Stimulated activated naive CD8-positive, alpha-beta T cell treated with anti-CD3 and anti-CD28 coated beads, Interleukin-15, Interleukin-2, amounts not matched to agents 100 ng/mL and 50 ng/mL, for 24 hours (primary cell): ENCODE measurements at regions not wholly inside any gene's neighbourhood (a gene's known extent, or its start where the extent isn't known, plus 50 kb on each side); places are given as distances from the start of the nearest gene placed in this dataset.
"Not testable (repeated sequence)": the region's sequence is repeated elsewhere in the genome, so short reads cannot be mapped to it uniquely, and the experiment has no call there.

Experiments
- H3K27ac Mint-ChIP-seq: one replicate; pipeline ENCODE4 v1.8.0; 2021; ENCODE audit warnings: mild to moderate bottlenecking, mixed read lengths
- H3K27me3 Mint-ChIP-seq: one replicate; pipeline ENCODE4 v1.8.0; 2021; ENCODE audit warnings: mixed read lengths
- H3K36me3 Mint-ChIP-seq: one replicate; pipeline ENCODE4 v1.8.0; 2021; ENCODE audit warnings: low read depth, mixed read lengths
- H3K4me1 Mint-ChIP-seq: one replicate; pipeline ENCODE4 v1.8.0; 2021; ENCODE audit warnings: low read depth, mixed read lengths
- H3K4me3 Mint-ChIP-seq: one replicate; pipeline ENCODE4 v1.8.0; 2021; ENCODE audit warnings: mild to moderate bottlenecking, mixed read lengths
- H3K9me3 Mint-ChIP-seq: one replicate; pipeline ENCODE4 v1.8.0; 2021; ENCODE audit warnings: mixed read lengths

DNA sequence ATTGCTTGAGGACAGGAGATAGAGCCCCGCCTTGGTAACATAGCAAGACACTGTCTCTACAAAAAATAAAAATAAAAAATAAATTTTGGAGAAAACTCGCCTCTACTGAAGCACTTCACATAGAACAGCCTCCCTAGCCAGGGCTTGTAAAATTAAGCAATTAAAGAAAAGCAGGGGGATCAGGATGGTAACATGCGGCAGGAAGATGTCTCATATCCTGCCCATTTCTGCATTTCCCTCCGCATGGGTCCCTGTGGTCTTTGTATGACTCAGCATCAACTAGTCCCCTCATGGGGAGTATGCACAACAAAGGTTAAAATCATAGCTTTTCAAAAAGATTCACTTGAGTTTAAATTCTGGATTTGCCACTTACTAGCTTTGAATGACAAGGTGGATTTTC is 379.0 kb downstream of the EPHA7 start:
- H3K9me3 Mint-ChIP-seq: peaks cover 12% of the 10 kb centered on the region
- H3K27ac Mint-ChIP-seq: no peak overlapping the region
- H3K4me1 Mint-ChIP-seq: no peaks in the 10 kb centered on the region
- H3K27me3 Mint-ChIP-seq: no peaks in the 10 kb centered on the region
- no peak overlapping the region for H3K4me3 Mint-ChIP-seq
- no peaks in the 10 kb centered on the region for H3K36me3 Mint-ChIP-seq

DNA sequence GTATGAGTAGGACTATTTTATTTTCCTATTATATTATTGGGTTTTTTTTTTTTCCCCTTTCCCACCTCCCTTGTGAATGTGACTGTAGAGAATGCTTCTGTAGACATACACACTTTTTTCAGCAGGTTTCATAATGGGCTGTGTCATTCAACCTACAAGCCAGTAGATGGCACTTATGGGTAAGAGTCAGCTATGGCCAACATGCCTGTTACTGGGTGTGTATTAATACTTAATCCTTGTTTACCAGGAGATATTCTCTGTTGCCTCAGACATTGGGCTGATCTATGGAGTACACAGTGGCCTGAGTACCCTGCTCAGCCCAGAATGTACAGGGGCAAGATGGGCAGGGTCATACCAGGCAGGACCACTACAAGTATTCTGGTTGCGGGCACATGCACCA is 382.5 kb downstream of the EPHA7 start:
- no peaks in the 10 kb centered on the region for H3K36me3 Mint-ChIP-seq
- peaks cover 23% of the 10 kb centered on the region for H3K9me3 Mint-ChIP-seq
- no peak overlapping the region for H3K4me3 Mint-ChIP-seq
- no peaks in the 10 kb centered on the region for H3K27me3 Mint-ChIP-seq
- no peak overlapping the region for H3K27ac Mint-ChIP-seq
- no peaks in the 10 kb centered on the region for H3K4me1 Mint-ChIP-seq

DNA sequence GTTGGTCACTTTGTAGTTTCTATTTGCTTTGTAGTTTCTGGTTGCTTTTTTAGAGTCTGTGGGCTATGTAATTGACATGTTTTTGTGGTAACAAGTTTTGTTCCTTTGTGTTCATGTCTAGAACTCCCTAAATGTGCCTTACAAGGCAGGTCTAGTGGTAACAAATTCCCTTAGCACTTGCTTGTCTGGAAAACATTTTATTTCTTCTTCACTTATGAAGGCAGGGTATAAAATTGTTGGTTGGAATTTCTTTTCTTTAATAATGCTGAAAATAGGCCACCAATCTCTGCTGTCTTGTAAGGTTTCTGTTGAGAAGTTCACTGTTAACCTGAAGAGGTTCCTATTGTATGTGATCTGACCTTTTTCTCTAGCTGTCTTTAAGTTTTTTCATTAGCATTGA is 383.6 kb downstream of the EPHA7 start:
- Mint-ChIP-seq H3K27ac (no peak overlapping the region), H3K4me1 (no peaks in the 10 kb centered on the region), H3K4me3 (no peak overlapping the region), H3K9me3 (peaks cover 26% of the 10 kb centered on the region), H3K36me3 (no peaks in the 10 kb centered on the region), H3K27me3 (no peaks in the 10 kb centered on the region)

DNA sequence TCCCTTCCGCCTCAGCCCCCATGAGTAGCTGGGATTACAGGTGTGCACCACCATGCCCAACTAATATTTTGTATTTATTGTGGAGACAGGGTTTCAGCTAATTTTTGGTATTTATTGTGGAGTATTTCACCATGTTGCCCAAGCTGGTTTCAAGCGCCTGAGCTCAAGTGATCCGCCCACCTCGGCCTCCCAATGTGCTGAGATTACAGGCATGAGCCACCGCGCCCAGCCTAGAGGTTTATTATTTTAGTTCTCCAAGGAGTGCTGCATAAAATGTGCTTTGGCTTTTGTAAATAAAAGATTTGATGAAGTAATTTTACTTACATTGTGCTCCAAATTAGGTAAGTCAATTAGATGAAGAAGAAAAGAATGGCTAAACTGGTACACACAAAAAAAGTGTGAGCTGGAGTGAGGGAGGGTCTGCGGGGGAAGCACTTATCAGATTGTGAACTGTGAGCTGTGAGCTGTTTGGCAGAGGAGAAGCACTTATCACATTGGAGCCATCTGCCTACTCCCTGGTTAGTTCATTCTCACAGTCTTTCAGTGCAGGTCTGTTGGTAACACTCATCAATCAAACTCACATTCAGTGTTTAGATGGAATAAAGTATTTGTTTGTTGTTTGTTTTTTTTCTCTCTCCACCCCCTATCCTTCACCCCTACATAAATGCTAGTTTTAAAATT is 398.0 kb downstream of the EPHA7 start:
- Mint-ChIP-seq H3K27me3 (no peaks in the 10 kb centered on the region), H3K36me3 (no peaks in the 10 kb centered on the region), H3K9me3 (peaks cover 5% of the 10 kb centered on the region), H3K4me3 (no peak overlapping the region), H3K4me1 (no peaks in the 10 kb centered on the region), H3K27ac (no peak overlapping the region)

DNA sequence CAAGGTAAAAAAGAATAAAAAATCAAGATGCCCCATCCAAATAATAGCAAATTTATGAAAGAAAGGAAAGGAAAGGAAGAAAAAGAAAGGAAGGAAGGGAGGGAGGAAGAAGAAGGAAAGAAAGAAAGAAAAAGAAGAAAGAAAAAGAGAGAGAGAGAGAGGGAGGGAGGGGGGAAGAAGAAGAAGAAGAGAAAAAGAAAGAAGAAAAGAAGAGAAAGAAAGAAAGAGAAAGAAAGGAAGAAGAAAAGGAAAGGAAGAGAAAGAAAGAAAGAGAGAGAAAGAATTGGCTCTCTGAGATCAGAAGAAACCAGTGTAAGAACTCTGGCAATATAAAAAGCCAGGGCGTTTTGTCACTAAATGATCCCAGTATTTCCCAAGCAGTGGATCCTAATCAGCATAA is 401.7 kb downstream of the EPHA7 start:
- H3K27ac Mint-ChIP-seq: no peak overlapping the region
- no peaks in the 10 kb centered on the region for H3K4me1 Mint-ChIP-seq
- no peaks in the 10 kb centered on the region for H3K36me3 Mint-ChIP-seq
- H3K9me3 Mint-ChIP-seq: no peaks in the 10 kb centered on the region
- no peaks in the 10 kb centered on the region for H3K27me3 Mint-ChIP-seq
- H3K4me3 Mint-ChIP-seq: no peak overlapping the region

DNA sequence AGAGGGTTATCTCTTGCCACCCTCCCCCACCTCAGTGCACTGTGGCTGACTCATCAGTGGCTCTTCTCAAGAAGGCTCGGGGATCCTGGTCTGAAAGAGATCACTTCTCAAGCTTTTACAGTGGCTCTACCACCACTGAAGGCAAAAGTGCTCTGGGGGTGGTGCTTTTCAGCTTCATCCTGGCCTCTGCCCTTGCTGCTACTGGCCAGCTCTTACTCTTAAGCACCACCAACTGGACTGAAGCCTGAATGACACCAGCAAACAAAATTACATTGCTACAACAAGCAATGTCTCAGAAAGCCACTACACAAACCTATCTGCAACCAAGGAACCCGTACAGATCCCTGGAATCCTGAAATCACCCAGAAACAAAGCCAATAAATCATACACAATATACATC is 402.1 kb downstream of the EPHA7 start:
- no peaks in the 10 kb centered on the region for H3K36me3 Mint-ChIP-seq
- H3K27ac Mint-ChIP-seq: no peak overlapping the region
- H3K4me3 Mint-ChIP-seq: no peak overlapping the region
- no peaks in the 10 kb centered on the region for H3K9me3 Mint-ChIP-seq
- no peaks in the 10 kb centered on the region for H3K4me1 Mint-ChIP-seq
- H3K27me3 Mint-ChIP-seq: no peaks in the 10 kb centered on the region

DNA sequence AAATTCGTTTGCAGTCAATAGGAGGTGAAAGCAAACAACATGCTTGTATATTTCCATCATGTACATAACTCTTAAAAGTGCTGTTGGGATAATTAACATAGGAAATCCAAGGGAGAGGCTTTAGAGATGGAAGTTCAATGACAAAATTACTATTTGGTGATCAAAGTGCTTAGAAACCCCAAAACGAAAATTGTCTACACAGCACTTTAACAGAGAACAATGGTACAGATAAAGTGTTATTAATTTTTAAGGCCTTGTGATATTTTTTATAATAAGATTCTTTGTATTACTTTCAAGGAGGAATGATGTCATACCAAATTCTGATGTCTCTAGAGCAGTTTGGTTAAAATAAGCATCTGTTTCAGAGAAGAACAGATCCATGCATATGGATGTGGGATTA is 406.3 kb downstream of the EPHA7 start:
- Mint-ChIP-seq H3K27ac (no peak overlapping the region), H3K27me3 (no peaks in the 10 kb centered on the region), H3K9me3 (no peaks in the 10 kb centered on the region), H3K4me1 (no peaks in the 10 kb centered on the region), H3K36me3 (no peaks in the 10 kb centered on the region), H3K4me3 (no peak overlapping the region)

DNA sequence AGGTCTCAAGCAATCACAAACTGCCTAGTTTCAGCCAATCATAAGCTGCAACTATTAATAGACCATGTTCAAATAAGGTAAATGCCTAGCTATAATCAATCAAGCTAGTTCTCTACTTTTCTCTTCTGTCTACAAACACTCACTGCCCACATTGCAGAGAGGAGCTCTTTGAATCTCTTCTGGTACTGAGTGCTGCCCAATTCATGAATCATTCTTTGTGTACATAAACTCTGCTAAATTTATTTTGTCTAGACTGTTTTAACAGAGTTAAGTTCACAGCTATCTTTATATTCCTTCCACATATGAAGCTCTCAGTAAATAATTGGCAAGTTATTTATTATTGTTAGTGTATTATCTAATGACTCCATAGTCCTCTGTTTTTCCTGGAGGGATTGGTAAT is 411.0 kb downstream of the EPHA7 start:
- peaks cover 8% of the 10 kb centered on the region for H3K9me3 Mint-ChIP-seq
- H3K27ac Mint-ChIP-seq: no peak overlapping the region
- no peaks in the 10 kb centered on the region for H3K27me3 Mint-ChIP-seq
- H3K4me3 Mint-ChIP-seq: no peak overlapping the region
- no peaks in the 10 kb centered on the region for H3K4me1 Mint-ChIP-seq
- H3K36me3 Mint-ChIP-seq: no peaks in the 10 kb centered on the region

DNA sequence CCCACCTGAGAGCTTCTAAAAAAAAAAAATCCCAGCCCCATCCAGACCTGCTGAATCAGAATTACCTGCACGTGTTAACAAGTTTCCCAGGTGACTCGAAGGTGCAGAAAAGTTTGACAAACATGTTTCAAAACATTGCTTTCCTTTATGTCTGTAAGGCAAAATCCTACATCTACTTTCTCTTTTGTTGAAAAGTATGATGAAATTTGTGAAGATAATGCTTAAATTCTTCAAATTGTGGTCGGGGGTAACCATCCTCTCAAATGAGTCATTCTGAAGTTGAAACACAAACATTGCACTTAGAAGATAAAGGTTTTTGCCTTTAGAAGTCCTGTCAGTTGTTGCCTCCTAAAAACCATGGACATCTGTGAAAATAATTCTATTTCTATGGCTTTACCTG is 429.7 kb downstream of the EPHA7 start:
- H3K27ac Mint-ChIP-seq: no peak overlapping the region
- peaks cover 6% of the 10 kb centered on the region for H3K9me3 Mint-ChIP-seq
- H3K4me3 Mint-ChIP-seq: no peak overlapping the region
- H3K36me3 Mint-ChIP-seq: no peaks in the 10 kb centered on the region
- no peaks in the 10 kb centered on the region for H3K27me3 Mint-ChIP-seq
- H3K4me1 Mint-ChIP-seq: no peaks in the 10 kb centered on the region

DNA sequence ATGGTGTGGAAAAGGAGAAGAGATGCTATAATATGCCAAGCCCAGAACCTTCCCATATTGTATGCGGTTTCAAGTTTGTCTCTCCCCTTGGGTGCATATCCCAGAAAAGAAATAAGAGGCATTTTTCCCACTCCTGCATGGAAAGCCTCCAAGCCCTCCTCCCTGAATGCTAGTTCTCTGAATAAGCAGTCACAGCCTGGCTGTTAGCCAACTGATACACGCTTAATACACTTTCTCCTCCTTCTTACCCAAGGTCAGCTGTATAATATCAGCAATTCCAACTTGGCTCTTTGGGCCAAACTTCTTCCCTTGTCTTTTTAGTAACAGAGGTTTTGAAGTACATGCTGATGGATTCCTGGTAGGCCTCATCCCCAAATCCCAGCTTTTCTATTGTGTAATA is 440.1 kb downstream of the EPHA7 start:
- Mint-ChIP-seq H3K9me3 (peaks cover 5% of the 10 kb centered on the region), H3K36me3 (no peaks in the 10 kb centered on the region), H3K4me1 (no peaks in the 10 kb centered on the region), H3K27me3 (no peaks in the 10 kb centered on the region), H3K27ac (no peak overlapping the region), H3K4me3 (no peak overlapping the region)

DNA sequence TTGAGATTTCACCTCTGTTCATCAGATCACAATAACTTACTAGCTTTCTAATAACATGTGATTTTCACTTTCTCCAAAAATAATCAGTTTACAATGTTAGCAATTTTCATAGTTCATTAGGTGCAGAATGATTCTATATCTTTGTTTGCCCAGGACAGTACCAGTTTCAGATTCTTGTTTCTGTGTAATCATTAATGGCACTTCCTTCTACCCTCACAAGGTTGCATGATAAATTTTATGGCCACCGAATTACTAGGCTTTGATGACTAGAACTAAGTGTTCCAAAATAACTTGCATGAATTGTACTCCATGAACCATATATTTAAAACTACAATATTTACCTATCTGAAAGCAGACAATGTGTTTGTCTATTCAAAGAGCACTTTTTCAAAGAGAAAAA is 442.3 kb downstream of the EPHA7 start:
- Mint-ChIP-seq H3K27me3 (no peaks in the 10 kb centered on the region), H3K9me3 (peaks cover 5% of the 10 kb centered on the region), H3K27ac (no peak overlapping the region), H3K4me1 (no peaks in the 10 kb centered on the region), H3K4me3 (no peak overlapping the region), H3K36me3 (no peaks in the 10 kb centered on the region)

DNA sequence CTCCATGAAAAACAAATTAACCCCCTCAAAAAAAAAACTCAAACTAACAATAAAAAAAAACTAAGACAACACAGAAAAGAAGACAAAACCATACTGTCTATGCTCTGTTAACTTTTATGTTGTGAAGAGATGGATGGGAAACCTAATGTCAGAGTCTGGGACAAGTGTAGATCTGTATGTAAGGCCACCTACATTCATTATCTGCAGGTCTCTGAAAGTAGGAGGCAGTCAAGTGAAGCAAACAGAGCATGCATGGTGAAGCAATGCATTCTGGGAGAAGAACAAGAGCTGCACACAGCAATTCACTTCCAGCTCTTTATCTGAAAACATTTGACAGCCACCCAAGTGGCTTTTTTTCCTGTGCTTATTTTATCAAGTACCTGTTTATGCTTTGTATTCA is 452.0 kb downstream of the EPHA7 start:
- peaks cover 5% of the 10 kb centered on the region for H3K9me3 Mint-ChIP-seq
- no peaks in the 10 kb centered on the region for H3K36me3 Mint-ChIP-seq
- no peaks in the 10 kb centered on the region for H3K27me3 Mint-ChIP-seq
- H3K4me1 Mint-ChIP-seq: no peaks in the 10 kb centered on the region
- no peak overlapping the region for H3K27ac Mint-ChIP-seq
- no peak overlapping the region for H3K4me3 Mint-ChIP-seq

DNA sequence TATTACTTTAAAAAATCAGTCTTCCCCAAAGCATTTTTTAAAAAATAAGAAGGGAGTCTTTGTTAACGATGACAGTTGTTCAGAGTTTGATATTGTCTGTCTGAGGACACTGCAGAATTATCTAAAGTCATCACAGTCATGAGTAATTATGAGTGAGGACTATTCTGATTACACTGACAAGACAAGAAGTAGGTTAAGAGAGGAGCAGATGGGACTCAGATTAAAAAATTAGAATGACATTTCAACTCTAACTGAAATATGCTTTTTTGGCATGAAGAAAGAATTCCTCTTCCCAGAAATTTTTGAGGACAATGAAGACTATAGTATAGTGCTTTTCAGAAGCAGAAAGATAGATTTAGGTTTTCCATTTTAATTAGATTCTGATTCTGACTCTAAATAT is 456.5 kb downstream of the EPHA7 start:
- H3K4me3 Mint-ChIP-seq: no peak overlapping the region
- peaks cover 24% of the 10 kb centered on the region for H3K9me3 Mint-ChIP-seq
- H3K27me3 Mint-ChIP-seq: no peaks in the 10 kb centered on the region
- H3K27ac Mint-ChIP-seq: no peak overlapping the region
- no peaks in the 10 kb centered on the region for H3K4me1 Mint-ChIP-seq
- no peaks in the 10 kb centered on the region for H3K36me3 Mint-ChIP-seq

DNA sequence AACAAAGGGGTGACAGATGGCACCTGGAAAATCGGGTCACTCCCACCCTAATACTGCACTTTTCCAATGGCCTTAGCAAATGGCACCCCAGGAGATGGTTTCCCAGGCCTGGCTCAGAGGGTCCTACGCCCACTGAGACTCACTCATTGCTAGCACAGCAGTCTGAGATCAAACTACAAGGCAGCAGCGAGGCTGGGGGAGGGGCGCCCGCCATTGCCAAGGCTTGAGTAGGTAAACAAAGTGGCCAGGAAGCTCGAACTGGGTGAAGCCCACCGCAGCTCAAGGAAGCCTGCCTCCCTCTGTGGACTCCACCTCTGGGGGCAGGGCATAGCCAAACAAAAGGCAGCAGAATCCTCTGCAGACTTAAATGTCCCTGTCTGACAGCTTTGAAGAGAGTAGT is 467.2 kb downstream of the EPHA7 start:
- not testable (repeated sequence) for H3K9me3 Mint-ChIP-seq, H3K36me3 Mint-ChIP-seq, H3K27me3 Mint-ChIP-seq

DNA sequence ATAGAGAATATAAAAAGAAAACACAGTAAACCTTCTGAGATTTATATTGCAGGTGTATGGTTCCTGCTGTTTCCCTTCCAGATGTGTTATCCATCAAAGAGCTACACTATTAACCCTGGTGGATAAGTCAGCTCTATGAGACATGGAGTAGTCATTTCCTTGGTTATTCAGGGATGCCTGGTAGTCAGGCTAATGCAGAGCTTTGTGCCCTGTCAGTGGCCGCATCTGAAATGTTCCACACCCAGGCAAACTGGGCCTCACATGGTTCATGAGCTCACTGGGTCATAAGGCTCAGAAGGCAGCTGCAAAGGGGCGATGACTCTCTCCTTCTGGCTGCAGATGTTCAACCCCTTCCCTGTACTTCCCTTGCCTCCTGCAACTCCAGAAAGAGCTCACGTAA is 473.6 kb downstream of the EPHA7 start:
- H3K9me3 Mint-ChIP-seq: no peaks in the 10 kb centered on the region
- H3K4me3 Mint-ChIP-seq: no peak overlapping the region
- no peak overlapping the region for H3K27ac Mint-ChIP-seq
- H3K4me1 Mint-ChIP-seq: no peaks in the 10 kb centered on the region
- no peaks in the 10 kb centered on the region for H3K27me3 Mint-ChIP-seq
- no peaks in the 10 kb centered on the region for H3K36me3 Mint-ChIP-seq

More for the DNA sequence above, 467.2 kb downstream of the EPHA7 start:
- H3K4me3 Mint-ChIP-seq, H3K27ac Mint-ChIP-seq, H3K4me1 Mint-ChIP-seq: not testable (repeated sequence)

DNA sequence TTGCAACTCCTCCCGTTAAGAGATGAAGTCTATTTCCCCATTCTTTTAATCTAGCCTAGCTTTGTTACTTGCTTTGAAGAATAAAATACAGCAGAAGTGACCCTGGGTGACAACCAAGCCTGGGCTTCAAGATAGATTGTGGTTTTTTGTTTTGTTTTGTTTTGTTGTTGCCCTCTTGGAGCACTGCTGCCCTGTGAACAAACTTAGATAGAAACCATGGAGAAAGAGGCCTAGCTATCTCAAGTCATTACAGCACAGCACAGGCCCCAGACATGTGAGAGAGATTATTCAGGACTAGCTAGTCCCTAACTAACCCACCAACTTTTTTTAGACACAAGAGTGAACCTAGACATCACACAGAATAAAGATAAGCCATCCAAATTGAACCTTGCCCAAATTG is 475.2 kb downstream of the EPHA7 start:
- no peaks in the 10 kb centered on the region for H3K4me1 Mint-ChIP-seq
- no peaks in the 10 kb centered on the region for H3K36me3 Mint-ChIP-seq
- no peaks in the 10 kb centered on the region for H3K9me3 Mint-ChIP-seq
- H3K27me3 Mint-ChIP-seq: no peaks in the 10 kb centered on the region
- no peak overlapping the region for H3K27ac Mint-ChIP-seq
- no peak overlapping the region for H3K4me3 Mint-ChIP-seq
